Nephron (organoid): ENCODE measurements at regions not wholly inside any gene's neighbourhood (a gene's known extent, or its start where the extent isn't known, plus 50 kb on each side); places are given as distances from the start of the nearest gene placed in this dataset.

Experiments
- H3K27ac Mint-ChIP-seq, 3 experiments: 2 replicates each; pipeline ENCODE4 v1.8.0; 2020; ENCODE audit warnings: mixed read lengths in 3 of 3, mild to moderate bottlenecking in 2 of 3, moderate library complexity in 1 of 3
- H3K27me3 Mint-ChIP-seq: 2 replicates; pipeline ENCODE4 v1.8.0; 2021; ENCODE audit warnings: low read depth, mild to moderate bottlenecking, moderate library complexity, mixed read lengths
- H3K36me3 Mint-ChIP-seq: 2 replicates; pipeline ENCODE4 v1.8.0; 2020; ENCODE audit warnings: low read depth, mixed read lengths
- H3K4me1 Mint-ChIP-seq: 2 replicates; pipeline ENCODE4 v1.8.0; 2020; ENCODE audit warnings: mixed read lengths
- H3K4me3 Mint-ChIP-seq, 3 experiments: 2 replicates each; pipeline ENCODE4 v1.8.0; 2020; ENCODE audit warnings: mild to moderate bottlenecking in 3 of 3, mixed read lengths in 3 of 3, moderate library complexity in 2 of 3
- H3K9me3 Mint-ChIP-seq: 2 replicates; pipeline ENCODE4 v1.8.0; 2020; ENCODE audit warnings: mixed read lengths
- CTCF ChIP-seq, 3 experiments: fragments of 200-600 bp; sonication (generic); IDR thresholded peaks; one replicate each; pipeline ENCODE4 v1.5.0; 2021; ENCODE audit warnings: antibody characterized with exemption in 3 of 3; ENCODE audit not compliant: unreplicated experiment in 3 of 3

GRCh38 chr4:64846417-64846816 is 437.2 kb upstream of the TECRL start:
- peaks cover 4% of the 10 kb centered on the region for H3K9me3 Mint-ChIP-seq
- no peak for TF ChIP-seq CTCF (IDR thresholded peaks at IDR 0.05; ENCODE audit: unreplicated experiment in 3 of 3)
- peaks cover 3% of the 10 kb centered on the region for H3K27me3 Mint-ChIP-seq
- no peaks in the 10 kb centered on the region for H3K36me3 Mint-ChIP-seq
- no peaks in the 10 kb centered on the region for H3K4me1 Mint-ChIP-seq
- no peak overlapping the region for H3K27ac Mint-ChIP-seq
- no peak overlapping the region for H3K4me3 Mint-ChIP-seq

DNA sequence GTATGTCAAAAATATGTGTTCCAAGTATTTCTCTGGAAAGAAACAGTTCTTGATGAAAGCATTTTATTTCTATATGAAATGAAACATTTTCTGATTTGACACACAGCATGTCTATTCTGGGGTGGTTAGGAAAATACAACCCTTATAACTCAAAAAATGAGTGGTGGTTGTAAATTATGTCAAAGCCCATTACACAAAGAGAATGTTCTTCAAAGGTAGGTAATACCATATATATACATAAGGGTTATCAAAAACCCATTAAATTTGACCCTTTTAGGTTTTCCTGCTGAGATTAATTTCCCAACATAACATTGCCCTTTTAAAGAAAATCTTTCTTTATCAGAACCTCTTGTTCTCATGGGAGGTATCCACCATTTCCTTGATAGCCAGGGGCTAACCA is 420.5 kb upstream of the TECRL start:
- no peaks in the 10 kb centered on the region for H3K36me3 Mint-ChIP-seq
- no peaks in the 10 kb centered on the region for H3K4me1 Mint-ChIP-seq
- no peak for TF ChIP-seq CTCF (IDR thresholded peaks at IDR 0.05; ENCODE audit: unreplicated experiment in 3 of 3)
- no peak overlapping the region for H3K4me3 Mint-ChIP-seq
- no peak overlapping the region for H3K27ac Mint-ChIP-seq
- H3K27me3 Mint-ChIP-seq = no peaks in the 10 kb centered on the region
- no peaks in the 10 kb centered on the region for H3K9me3 Mint-ChIP-seq

GRCh38 chr4:64824591-64824990 is 415.3 kb upstream of the TECRL start:
- no peak overlapping the region for H3K27ac Mint-ChIP-seq
- no peaks in the 10 kb centered on the region for H3K9me3 Mint-ChIP-seq
- H3K27me3 Mint-ChIP-seq = no peaks in the 10 kb centered on the region
- H3K4me3 Mint-ChIP-seq = no peak overlapping the region
- TF ChIP-seq CTCF (IDR thresholded peaks at IDR 0.05; ENCODE audit: unreplicated experiment in 3 of 3) = no peak
- no peaks in the 10 kb centered on the region for H3K36me3 Mint-ChIP-seq
- H3K4me1 Mint-ChIP-seq = no peaks in the 10 kb centered on the region

- Mint-ChIP-seq H3K4me1 (no peaks in the 10 kb centered on the region), H3K27ac (no peak overlapping the region), H3K36me3 (no peaks in the 10 kb centered on the region), H3K4me3 (no peak overlapping the region), H3K27me3 (no peaks in the 10 kb centered on the region), H3K9me3 (no peaks in the 10 kb centered on the region)
- no peak for TF ChIP-seq CTCF (IDR thresholded peaks at IDR 0.05; ENCODE audit: unreplicated experiment in 3 of 3)
Measured at GRCh38 chr4:64822405-64822804, 413.2 kb upstream of the TECRL start.

DNA sequence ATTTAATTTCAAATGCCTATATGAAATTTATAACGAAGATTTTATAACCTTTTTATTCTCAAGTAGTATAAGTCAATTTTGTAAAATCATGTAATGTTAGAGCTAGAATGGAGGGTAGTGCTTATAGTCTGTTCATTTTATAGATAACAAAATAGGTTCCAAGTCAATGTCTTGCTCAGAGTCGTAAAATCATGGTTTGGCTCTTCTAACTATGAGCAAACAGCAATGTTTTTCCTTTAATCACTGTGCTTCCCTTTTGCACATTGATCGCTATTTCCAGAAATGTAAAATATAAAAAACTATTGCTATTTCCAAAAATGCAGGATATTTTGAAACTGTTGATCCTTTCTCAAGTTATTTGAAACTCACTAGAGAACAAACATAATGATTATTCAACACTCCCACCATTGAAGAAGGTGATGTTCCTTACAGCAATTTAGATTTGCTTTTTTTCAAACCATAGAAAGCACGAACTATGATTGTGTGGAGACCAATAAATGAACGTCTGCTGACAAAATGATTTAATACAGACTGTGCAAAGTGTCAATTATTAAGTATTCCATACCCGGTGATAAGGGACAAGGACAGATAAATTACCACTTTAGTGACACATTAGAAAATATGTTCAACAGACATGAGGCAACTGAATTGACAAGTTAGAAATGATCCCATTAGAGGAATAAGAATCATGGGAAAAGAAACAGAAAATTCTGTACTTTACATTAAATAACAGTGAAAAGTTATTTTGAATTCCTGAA is 412.1 kb upstream of the TECRL start:
- H3K27ac Mint-ChIP-seq = no peak overlapping the region
- H3K4me3 Mint-ChIP-seq = no peak overlapping the region
- no peak for TF ChIP-seq CTCF (IDR thresholded peaks at IDR 0.05; ENCODE audit: unreplicated experiment in 3 of 3)
- H3K9me3 Mint-ChIP-seq = no peaks in the 10 kb centered on the region
- no peaks in the 10 kb centered on the region for H3K27me3 Mint-ChIP-seq
- H3K4me1 Mint-ChIP-seq = no peaks in the 10 kb centered on the region
- H3K36me3 Mint-ChIP-seq = no peaks in the 10 kb centered on the region

- H3K36me3 Mint-ChIP-seq = no peaks in the 10 kb centered on the region
- TF ChIP-seq CTCF (IDR thresholded peaks at IDR 0.05; ENCODE audit: unreplicated experiment in 3 of 3) = no peak
- H3K27me3 Mint-ChIP-seq = no peaks in the 10 kb centered on the region
- no peaks in the 10 kb centered on the region for H3K9me3 Mint-ChIP-seq
- H3K4me3 Mint-ChIP-seq = no peak overlapping the region
- no peak overlapping the region for H3K27ac Mint-ChIP-seq
- no peaks in the 10 kb centered on the region for H3K4me1 Mint-ChIP-seq
Measured at GRCh38 chr4:64814616-64815015, 405.4 kb upstream of the TECRL start.
